ENCODE measurements at regions not wholly inside any gene's neighbourhood (a gene's known extent, or its start where the extent isn't known, plus 50 kb on each side); places are given as distances from the start of the nearest gene placed in this dataset.

GRCh38 chr4:27267970-27268355 lies 407.3 kb downstream of the STIM2 start:
- ATAC-seq (no peak), DNase-seq (no peak)

- ATAC-seq (no peak), DNase-seq (no peak)
Observed at GRCh38 chr4:27270435-27270834, 409.8 kb downstream of the STIM2 start.

GRCh38 chr4:27271555-27271954 lies 410.9 kb downstream of the STIM2 start:
- no peak for DNase-seq
- ATAC-seq: no peak

- DNase-seq (no peak), ATAC-seq (no peak)
Observed at GRCh38 chr4:27272217-27272616, 411.6 kb downstream of the STIM2 start.

GRCh38 chr4:27276307-27277073 lies 415.8 kb downstream of the STIM2 start:
- DNase-seq: no peak
- ATAC-seq: no peak

GRCh38 chr4:27278615-27279375 lies 418.2 kb downstream of the STIM2 start:
- peak; percentile 5 for DNase-seq
- no peak for ATAC-seq

- DNase-seq: no peak
Observed at GRCh38 chr4:27288496-27288895, 427.9 kb downstream of the STIM2 start.

GRCh38 chr4:27289704-27290103 lies 429.1 kb downstream of the STIM2 start:
- ATAC-seq: no peak
- DNase-seq: no peak

More at GRCh38 chr4:27288496-27288895, 427.9 kb downstream of the STIM2 start:
- no peak for ATAC-seq

GRCh38 chr4:27293831-27294230 lies 433.2 kb downstream of the STIM2 start:
- DNase-seq: no peak

GRCh38 chr4:27304751-27305150 lies 444.1 kb downstream of the STIM2 start:
- DNase-seq (no peak), ATAC-seq (no peak)

More at GRCh38 chr4:27293831-27294230, 433.2 kb downstream of the STIM2 start:
- ATAC-seq: no peak

GRCh38 chr4:27305246-27305645 lies 444.6 kb downstream of the STIM2 start:
- no peak for ATAC-seq

GRCh38 chr4:27308379-27308778 lies 447.7 kb downstream of the STIM2 start:
- DNase-seq (no peak), ATAC-seq (no peak)

More at GRCh38 chr4:27305246-27305645, 444.6 kb downstream of the STIM2 start:
- no peak for DNase-seq

- no peak for DNase-seq
- no peak for ATAC-seq
Observed at GRCh38 chr4:27315625-27316024, 455.0 kb downstream of the STIM2 start.

GRCh38 chr4:27316176-27316575 lies 455.5 kb downstream of the STIM2 start:
- DNase-seq (no peak), ATAC-seq (no peak)

- ATAC-seq: no peak
- DNase-seq: peak; percentile 17
Observed at GRCh38 chr4:27318740-27319139, 458.1 kb downstream of the STIM2 start.

GRCh38 chr4:27326991-27327390 lies 466.4 kb downstream of the STIM2 start:
- DNase-seq (no peak), ATAC-seq (no peak)

- ATAC-seq: no peak
- no peak for DNase-seq
Observed at GRCh38 chr4:27327421-27328181, 467.0 kb downstream of the STIM2 start.

- no peak for DNase-seq
Observed at GRCh38 chr4:27338530-27338929, 477.9 kb downstream of the STIM2 start.

GRCh38 chr4:27343411-27343810 lies 482.8 kb downstream of the STIM2 start:
- ATAC-seq: no peak
- no peak for DNase-seq

More at GRCh38 chr4:27338530-27338929, 477.9 kb downstream of the STIM2 start:
- ATAC-seq: no peak

GRCh38 chr4:27350161-27350560 lies 489.5 kb downstream of the STIM2 start:
- DNase-seq: no peak

GRCh38 chr4:27357283-27357682 lies 496.6 kb downstream of the STIM2 start:
- no peak for ATAC-seq
- DNase-seq: no peak

More at GRCh38 chr4:27350161-27350560, 489.5 kb downstream of the STIM2 start:
- ATAC-seq: no peak

GRCh38 chr4:27358269-27358668 lies 497.6 kb downstream of the STIM2 start:
- no peak for DNase-seq
- ATAC-seq: no peak

GRCh38 chr4:27360131-27360530 lies 499.5 kb downstream of the STIM2 start:
- DNase-seq (no peak), ATAC-seq (no peak)
